ENCODE measurements at regions not wholly inside any gene's neighbourhood (a gene's known extent, or its start where the extent isn't known, plus 50 kb on each side); places are given as distances from the start of the nearest gene placed in this dataset.

GRCh38 chr2:175571078-175571653 lies 389.7 kb upstream of the ATP5MC3 start:
- no peak for DNase-seq (ENCODE audit: extremely low read depth, low read depth, low spot score)

GRCh38 chr2:175568109-175568730 lies 386.7 kb upstream of the ATP5MC3 start:
- no peak for DNase-seq (ENCODE audit: extremely low read depth, low read depth, low spot score)

GRCh38 chr2:175567435-175568061 lies 386.0 kb upstream of the ATP5MC3 start:
- no peak for DNase-seq (ENCODE audit: extremely low read depth, low read depth, low spot score)

DNA sequence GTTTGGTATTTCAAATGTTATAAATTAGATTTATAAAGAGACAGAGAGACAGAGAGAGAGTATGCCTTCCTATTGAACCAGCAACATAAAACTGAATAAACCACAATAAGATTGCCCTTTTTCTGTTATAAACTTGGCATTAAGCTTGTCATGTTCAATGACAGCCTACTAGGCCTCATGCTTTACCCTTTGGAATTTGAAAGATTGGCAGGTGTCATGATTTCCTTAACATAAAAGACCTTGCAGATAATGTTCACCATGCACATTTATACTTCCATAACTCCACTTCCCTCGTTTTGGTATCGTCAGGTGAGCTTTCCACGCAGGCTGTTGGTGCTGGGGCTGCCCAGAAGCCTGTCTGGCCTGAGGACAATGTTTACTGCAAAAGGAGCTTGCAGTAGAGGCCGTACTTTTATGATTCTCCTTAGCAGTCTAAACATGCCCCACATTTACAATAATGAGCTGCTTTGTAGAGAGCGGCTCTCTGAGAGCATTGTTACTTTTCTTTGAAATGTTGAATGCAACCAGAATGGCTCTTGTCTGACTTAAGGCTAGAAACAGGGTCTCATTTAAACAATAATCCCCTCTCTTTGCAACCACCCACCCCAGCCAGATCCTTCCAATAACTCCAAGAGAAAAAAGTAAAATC lies 379.1 kb upstream of the ATP5MC3 start:
- no peak for DNase-seq (ENCODE audit: extremely low read depth, low read depth, low spot score)

DNA sequence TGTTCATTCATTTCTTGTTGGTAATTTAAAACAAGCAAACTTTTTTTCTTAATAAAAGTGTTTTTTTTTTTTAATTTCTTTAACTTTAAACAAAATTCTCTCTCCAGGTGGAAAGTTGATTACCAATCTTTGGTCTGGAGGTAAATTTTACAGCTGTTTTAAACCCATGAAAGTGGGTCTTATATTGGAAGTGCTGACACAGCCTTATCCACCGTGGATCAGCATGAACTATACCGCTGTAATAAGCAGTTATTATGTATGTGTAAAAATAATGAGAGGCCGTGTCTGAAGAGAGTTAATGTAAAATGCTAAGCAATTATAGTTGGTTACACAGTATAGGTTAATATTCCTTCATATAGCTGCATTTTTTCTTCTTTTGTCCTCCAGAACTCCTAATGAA lies 378.1 kb upstream of the ATP5MC3 start:
- DNase-seq (ENCODE audit: extremely low read depth, low read depth, low spot score) = no peak

GRCh38 chr2:175557810-175558377 lies 376.4 kb upstream of the ATP5MC3 start:
- DNase-seq (ENCODE audit: extremely low read depth, low read depth, low spot score) = no peak

DNA sequence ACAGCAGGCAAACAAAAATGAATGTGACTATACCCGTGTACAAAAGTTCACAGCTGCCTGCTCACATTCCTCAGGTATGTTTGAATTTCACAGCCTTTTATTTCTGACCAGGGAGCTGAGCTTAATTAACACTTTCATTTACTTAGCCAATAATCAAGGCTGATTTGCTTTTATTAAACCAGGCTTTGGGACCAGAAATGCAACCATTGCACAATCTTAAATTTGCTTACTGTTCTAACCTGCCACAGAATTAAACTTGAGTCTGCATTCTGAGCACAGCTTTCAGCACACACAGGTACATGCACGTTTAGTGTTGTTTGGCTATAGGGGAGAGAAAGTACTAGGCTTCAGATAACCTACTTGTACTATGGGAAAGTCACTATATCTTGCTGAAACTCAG lies 372.4 kb upstream of the ATP5MC3 start:
- DNase-seq (ENCODE audit: extremely low read depth, low read depth, low spot score) = no peak

- DNase-seq (ENCODE audit: extremely low read depth, low read depth, low spot score) = no peak
Measured at GRCh38 chr2:175552902-175553301, 371.4 kb upstream of the ATP5MC3 start.

DNA sequence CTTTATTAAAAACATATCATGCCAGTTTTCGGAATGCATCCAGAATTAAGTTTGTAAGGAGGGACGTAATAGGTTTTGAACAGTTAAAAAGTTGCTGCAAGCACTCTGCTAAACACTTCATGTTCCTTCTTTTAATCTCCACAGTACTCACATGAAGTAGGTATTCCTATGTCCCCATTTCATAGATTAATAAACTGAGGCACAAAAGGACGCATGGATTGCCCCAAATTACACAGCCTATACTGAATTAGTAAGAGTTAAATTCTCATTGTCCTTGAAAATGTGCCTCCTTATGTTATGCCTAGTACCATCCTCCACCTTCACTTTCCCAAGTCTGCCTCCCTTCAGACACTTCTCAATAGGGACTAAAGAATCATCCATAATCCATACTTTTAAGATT lies 358.9 kb upstream of the ATP5MC3 start:
- DNase-seq (ENCODE audit: extremely low read depth, low read depth, low spot score) = no peak

GRCh38 chr2:175539122-175539521 lies 357.6 kb upstream of the ATP5MC3 start:
- no peak for DNase-seq (ENCODE audit: extremely low read depth, low read depth, low spot score)

DNA sequence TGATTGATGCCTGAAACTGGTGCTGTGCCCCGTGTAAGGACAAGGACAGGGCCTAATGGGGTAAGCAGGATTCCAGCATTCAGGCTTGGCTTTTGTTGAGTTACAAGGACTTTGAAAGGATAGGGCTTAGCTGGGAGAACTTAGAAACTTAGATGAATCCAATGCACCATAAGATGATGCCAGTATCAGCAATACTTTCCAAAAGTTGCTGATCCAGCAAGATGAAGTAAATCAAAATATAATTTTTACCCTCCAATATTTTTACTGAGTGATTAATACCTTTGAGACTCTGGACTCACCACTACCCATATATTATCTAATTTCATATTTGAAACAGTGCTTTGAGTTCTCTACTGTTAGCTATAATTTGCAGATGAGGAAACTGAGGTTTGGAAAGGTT lies 354.5 kb upstream of the ATP5MC3 start:
- DNase-seq (ENCODE audit: extremely low read depth, low read depth, low spot score) = no peak

GRCh38 chr2:175535631-175536030 lies 354.1 kb upstream of the ATP5MC3 start:
- no peak for DNase-seq (ENCODE audit: extremely low read depth, low read depth, low spot score)

DNA sequence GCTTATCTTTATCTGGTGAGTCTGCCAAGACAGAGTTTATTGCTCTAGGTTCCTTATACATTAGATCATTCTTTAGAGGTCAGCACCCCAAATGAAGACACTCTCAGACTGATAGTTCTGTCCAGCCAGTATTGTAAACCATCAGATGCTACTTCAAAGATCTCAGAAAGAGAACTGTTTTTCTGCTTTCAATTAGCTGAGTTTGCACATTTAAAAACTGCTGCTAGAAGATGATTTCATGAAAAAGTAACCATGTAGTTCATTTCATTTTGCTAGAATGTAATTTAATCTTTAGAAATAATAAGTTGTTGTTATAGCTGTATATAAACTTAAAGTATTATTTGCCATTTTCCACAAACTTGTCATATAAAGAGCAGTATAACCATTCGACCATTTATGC lies 344.5 kb upstream of the ATP5MC3 start:
- no peak for DNase-seq (ENCODE audit: extremely low read depth, low read depth, low spot score)

- no peak for DNase-seq (ENCODE audit: extremely low read depth, low read depth, low spot score)
Measured at GRCh38 chr2:175523001-175523400, 341.5 kb upstream of the ATP5MC3 start.

DNA sequence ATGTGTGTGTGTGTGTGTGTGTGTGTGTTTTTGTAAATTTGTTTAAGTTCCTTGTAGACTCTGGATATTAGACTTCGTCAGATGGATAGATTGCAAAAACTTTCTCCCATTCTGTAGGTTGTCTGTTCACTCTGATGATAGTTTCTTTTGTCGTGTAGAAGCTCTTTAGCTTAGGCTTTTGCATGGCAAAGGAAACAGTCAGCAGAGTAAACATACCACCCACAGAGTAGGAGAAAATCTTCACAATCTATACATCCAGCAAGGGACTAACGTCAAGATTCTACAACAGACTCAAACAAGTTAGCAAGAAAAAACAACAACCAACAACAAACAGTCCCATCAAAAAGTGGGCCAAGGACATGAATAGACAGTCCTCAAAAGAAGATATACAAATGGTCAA lies 336.7 kb upstream of the ATP5MC3 start:
- DNase-seq (ENCODE audit: extremely low read depth, low read depth, low spot score) = no peak

DNA sequence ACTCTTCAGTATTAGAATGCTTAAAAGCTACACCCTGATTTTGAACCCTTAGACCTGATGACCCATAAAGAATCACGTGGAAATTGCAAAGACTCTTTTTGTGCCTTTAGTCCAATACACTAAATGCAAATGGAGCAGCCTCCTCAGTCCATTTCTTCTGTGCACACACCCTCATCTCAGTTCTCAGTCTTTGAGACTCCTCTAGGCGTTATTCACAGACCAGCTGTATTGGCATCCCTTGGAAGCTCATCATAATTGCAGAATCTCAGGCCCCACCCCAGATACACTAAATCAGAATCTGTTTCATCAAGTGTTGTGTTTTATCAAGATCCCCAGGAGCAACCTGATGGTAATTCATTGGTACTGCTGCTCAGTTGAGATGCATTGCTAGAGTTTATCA lies 335.0 kb upstream of the ATP5MC3 start:
- no peak for DNase-seq (ENCODE audit: extremely low read depth, low read depth, low spot score)

- no peak for DNase-seq (ENCODE audit: extremely low read depth, low read depth, low spot score)
Measured at GRCh38 chr2:175500255-175500654, 318.7 kb upstream of the ATP5MC3 start.

- no peak for DNase-seq (ENCODE audit: extremely low read depth, low read depth, low spot score)
Measured at GRCh38 chr2:175490360-175490791, 308.9 kb upstream of the ATP5MC3 start.

- DNase-seq (ENCODE audit: extremely low read depth, low read depth, low spot score) = no peak
Measured at GRCh38 chr2:175478096-175478768, 296.7 kb upstream of the ATP5MC3 start.

GRCh38 chr2:175476948-175477347 lies 295.4 kb upstream of the ATP5MC3 start:
- no peak for DNase-seq (ENCODE audit: extremely low read depth, low read depth, low spot score)

DNA sequence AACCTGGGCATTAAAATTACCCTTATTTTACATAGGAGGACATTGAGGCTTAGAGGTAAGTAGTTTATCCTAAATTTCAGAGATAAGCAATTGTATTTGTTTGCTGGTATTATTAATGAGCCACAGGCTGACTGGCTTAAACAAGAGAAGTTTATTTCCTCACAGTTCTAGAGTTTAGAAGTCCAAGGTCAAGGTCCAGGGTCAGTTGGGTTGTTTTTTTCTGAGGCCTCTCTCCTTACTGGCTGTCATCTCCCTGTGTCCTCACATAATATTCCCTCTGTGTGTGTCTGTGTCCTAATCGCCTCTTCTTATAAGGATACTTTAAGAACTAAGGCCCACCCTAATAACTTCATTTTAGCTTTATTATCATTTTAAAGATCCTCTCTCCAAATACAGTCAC lies 294.9 kb upstream of the ATP5MC3 start:
- DNase-seq (ENCODE audit: extremely low read depth, low read depth, low spot score) = no peak

Data from glomerular endothelial cell (primary cell).